DMS53 treated with DMSO at 0.1 percent for 48 hours (cell line): ENCODE measurements at regions not wholly inside any gene's neighbourhood (a gene's known extent, or its start where the extent isn't known, plus 50 kb on each side); places are given as distances from the start of the nearest gene placed in this dataset.

ENCODE experiments used
- DNase-seq: peaks from one replicate; lab custom pipeline; 2025; ENCODE audit not compliant: unreplicated experiment; lab: John Stamatoyannopoulos, UW

- no peak for DNase-seq
Measured at GRCh38 chr9:107696302-107696701, 206.7 kb upstream of the KLF4 start.

- DNase-seq = no peak
Measured at GRCh38 chr9:107694390-107694789, 204.8 kb upstream of the KLF4 start.

GRCh38 chr9:107693625-107694326 is 204.2 kb upstream of the KLF4 start:
- DNase-seq = no peak

GRCh38 chr9:107691664-107692063 is 202.1 kb upstream of the KLF4 start:
- no peak for DNase-seq

- no peak for DNase-seq
Measured at GRCh38 chr9:107690021-107690420, 200.5 kb upstream of the KLF4 start.

- DNase-seq = no peak
Measured at GRCh38 chr9:107688728-107689127, 199.2 kb upstream of the KLF4 start.

- DNase-seq = no peak
Measured at GRCh38 chr9:107685901-107686300, 196.3 kb upstream of the KLF4 start.

GRCh38 chr9:107685376-107685775 is 195.8 kb upstream of the KLF4 start:
- DNase-seq = no peak

GRCh38 chr9:107684224-107684623 is 194.7 kb upstream of the KLF4 start:
- DNase-seq = no peak

- DNase-seq = no peak
Measured at GRCh38 chr9:107683566-107683965, 194.0 kb upstream of the KLF4 start.

- no peak for DNase-seq
Measured at GRCh38 chr9:107681988-107682387, 192.4 kb upstream of the KLF4 start.

- DNase-seq = no peak
Measured at GRCh38 chr9:107675351-107676259, 186.0 kb upstream of the KLF4 start.

- no peak for DNase-seq
Measured at GRCh38 chr9:107674721-107675277, 185.2 kb upstream of the KLF4 start.

GRCh38 chr9:107673861-107674720 is 184.5 kb upstream of the KLF4 start:
- no peak for DNase-seq

GRCh38 chr9:107671588-107671987 is 182.0 kb upstream of the KLF4 start:
- no peak for DNase-seq

- no peak for DNase-seq
Measured at GRCh38 chr9:107669422-107669821, 179.9 kb upstream of the KLF4 start.

- DNase-seq = no peak
Measured at GRCh38 chr9:107667231-107668070, 177.9 kb upstream of the KLF4 start.

- no peak for DNase-seq
Measured at GRCh38 chr9:107665057-107665456, 175.5 kb upstream of the KLF4 start.

GRCh38 chr9:107660976-107661375 is 171.4 kb upstream of the KLF4 start:
- DNase-seq = no peak

GRCh38 chr9:107653263-107653821 is 163.8 kb upstream of the KLF4 start:
- DNase-seq = no peak
